Fibroblast of lung (primary cell): ENCODE measurements at regions not wholly inside any gene's neighbourhood (a gene's known extent, or its start where the extent isn't known, plus 50 kb on each side); places are given as distances from the start of the nearest gene placed in this dataset.

Experiments used
- DNase-seq, 2 donors: peaks; one replicate each; pipeline versions ENCODE4 v3.0.0 to v3.0.0-alpha.2; 2010; ENCODE audit warnings: low read depth in 2 of 2
- H2AFZ ChIP-seq: 2 replicates; pipeline ENCODE4 v1.5.1; 2012; ENCODE audit warnings: low read length, control low read depth, inconsistent platforms
- H3K27ac ChIP-seq: 2 replicates; pipeline ENCODE4 v1.5.1; 2011; ENCODE audit warnings: low read length, control low read depth; ENCODE audit not compliant: insufficient read depth
- H3K27me3 ChIP-seq: 2 replicates; pipeline ENCODE4 v1.5.1; 2011; ENCODE audit warnings: mild to moderate bottlenecking, low read length; ENCODE audit not compliant: control insufficient read depth, insufficient read depth
- H3K36me3 ChIP-seq: 2 replicates; pipeline ENCODE4 v1.5.1; 2011; ENCODE audit warnings: low read length; ENCODE audit not compliant: control insufficient read depth, insufficient read depth
- H3K4me1 ChIP-seq: 2 replicates; pipeline ENCODE4 v1.5.1; 2011; ENCODE audit warnings: low read length; ENCODE audit not compliant: control insufficient read depth, insufficient read depth; ENCODE audit errors: extremely low read depth
- H3K4me2 ChIP-seq: 2 replicates; pipeline ENCODE4 v1.5.1; 2011; ENCODE audit warnings: low read length, control low read depth; ENCODE audit not compliant: insufficient read depth; ENCODE audit errors: extremely low read depth
- H3K4me3 ChIP-seq, 4 experiments: fragments of 200-600 bp in 1 of 4; sonication (generic) in 1 of 4; replicated peaks in 1 of 4; 2 replicates each; pipeline ENCODE4 v1.5.1; 2011 to 2016; ENCODE audit warnings: low read length in 4 of 4, low read depth in 3 of 4, mild to moderate bottlenecking in 3 of 4, control low read depth in 2 of 4, inconsistent platforms in 1 of 4, mixed read lengths in 1 of 4; ENCODE audit not compliant: insufficient read depth in 1 of 4; ENCODE audit errors: control extremely low read depth in 1 of 4
- H3K79me2 ChIP-seq: 2 replicates; pipeline ENCODE4 v1.5.1; 2012; ENCODE audit warnings: mild to moderate bottlenecking, low read length, inconsistent platforms; ENCODE audit not compliant: control insufficient read depth, insufficient read depth
- H3K9ac ChIP-seq: 2 replicates; pipeline ENCODE4 v1.5.1; 2011; ENCODE audit warnings: mild to moderate bottlenecking, low read length, control low read depth; ENCODE audit not compliant: insufficient read depth
- H3K9me3 ChIP-seq: 2 replicates; pipeline ENCODE4 v1.5.1; 2012; ENCODE audit warnings: low read depth, low read length; ENCODE audit not compliant: control insufficient read depth, insufficient read depth
- H4K20me1 ChIP-seq: 2 replicates; pipeline ENCODE4 v1.5.1; 2011; ENCODE audit warnings: low read length; ENCODE audit not compliant: control insufficient read depth, insufficient read depth; ENCODE audit errors: extremely low read depth
- CTCF ChIP-seq, 2 donors: IDR thresholded peaks in 1 of 2; conservative IDR thresholded peaks in 1 of 2; 1 replicate in 1 of 2; 2 replicates in 1 of 2; pipeline ENCODE4 v1.5.1; 2011 to 2012; ENCODE audit warnings: low read length in 2 of 2, control low read depth in 1 of 2, inconsistent platforms in 1 of 2, low read depth in 1 of 2, mild to moderate bottlenecking in 1 of 2
- EZH2 ChIP-seq: IDR thresholded peaks from 2 replicates; pipeline ENCODE4 v1.5.1; 2012; ENCODE audit warnings: low read length, control low read depth, mild to moderate bottlenecking; ENCODE audit errors: missing control alignments

- DNase-seq = peak; percentile 66 to 82
- H3K79me2 ChIP-seq = peaks cover 86% of the 10 kb centered on the region
- no peak overlapping the region for H3K9ac ChIP-seq
- H3K27ac ChIP-seq = peak overlapping the region; percentile 5
- no peaks in the 10 kb centered on the region for H3K27me3 ChIP-seq
- peaks cover 14% of the 10 kb centered on the region for H3K36me3 ChIP-seq
- H2AFZ ChIP-seq = no peak overlapping the region
- no peak overlapping the region for H3K4me3 ChIP-seq
- H3K9me3 ChIP-seq = no peaks in the 10 kb centered on the region
- H3K4me1 ChIP-seq = peaks cover 31% of the 10 kb centered on the region
- no peak overlapping the region for H3K4me2 ChIP-seq
- no peaks in the 10 kb centered on the region for H4K20me1 ChIP-seq
- no peak for TF ChIP-seq CTCF (conservative IDR thresholded peaks at IDR 0.05 in 1 of 2, IDR thresholded peaks at IDR 0.05 in 1 of 2; ENCODE audit: low read depth in 1 of 2, low read length in 2 of 2)
- TF ChIP-seq EZH2 = no peak
Observed at GRCh38 chr3:141426404-141427034, 58.2 kb downstream of the ZBTB38 start.

GRCh38 chr3:141427764-141428163 is 59.1 kb upstream of the RASA2 start:
- Histone ChIP-seq H3K27me3 (no peaks in the 10 kb centered on the region), H3K27ac (peak overlapping the region; percentile 1), H3K9me3 (no peaks in the 10 kb centered on the region), H3K36me3 (peaks cover 14% of the 10 kb centered on the region), H3K79me2 (peaks cover 86% of the 10 kb centered on the region), H3K9ac (no peak overlapping the region), H3K4me1 (peaks cover 29% of the 10 kb centered on the region), H2AFZ (no peak overlapping the region), H3K4me3 (no peak overlapping the region), H3K4me2 (no peak overlapping the region), H4K20me1 (no peaks in the 10 kb centered on the region)
- TF ChIP-seq CTCF (conservative IDR thresholded peaks at IDR 0.05 in 1 of 2, IDR thresholded peaks at IDR 0.05 in 1 of 2; ENCODE audit: low read depth in 1 of 2, low read length in 2 of 2) = no peak
- no peak for TF ChIP-seq EZH2
- DNase-seq = no peak

- Histone ChIP-seq H2AFZ (no peak overlapping the region), H3K4me1 (peaks cover 29% of the 10 kb centered on the region), H3K79me2 (peaks cover 85% of the 10 kb centered on the region), H3K9ac (no peak overlapping the region), H3K27ac (no peak overlapping the region), H3K36me3 (peaks cover 16% of the 10 kb centered on the region), H4K20me1 (no peaks in the 10 kb centered on the region), H3K27me3 (no peaks in the 10 kb centered on the region), H3K4me2 (no peak overlapping the region), H3K4me3 (no peak overlapping the region), H3K9me3 (no peaks in the 10 kb centered on the region)
- DNase-seq = no peak
- TF ChIP-seq EZH2 = no peak
Observed at GRCh38 chr3:141429371-141430035, 57.3 kb upstream of the RASA2 start.
